ENCODE measurements at regions not wholly inside any gene's neighbourhood (a gene's known extent, or its start where the extent isn't known, plus 50 kb on each side); places are given as distances from the start of the nearest gene placed in this dataset.

DNA sequence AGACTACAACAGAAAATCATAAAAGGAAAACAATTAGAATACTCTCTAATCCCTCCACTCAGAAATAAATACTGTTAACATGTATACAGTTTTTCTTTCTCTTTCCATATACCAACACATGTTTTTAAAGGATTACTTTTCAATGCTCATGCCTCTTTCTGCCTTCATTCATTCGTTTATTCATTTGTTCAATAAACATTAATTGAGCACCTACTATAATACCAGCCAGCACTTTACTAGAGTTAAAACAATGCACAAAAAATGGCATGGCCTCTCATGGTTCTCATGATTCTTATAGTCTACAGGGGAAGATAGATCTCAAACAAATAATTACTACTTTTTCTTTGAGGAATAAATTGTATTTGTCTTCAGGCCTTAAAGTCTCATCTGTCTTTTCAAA is 70.3 kb upstream of the RIPOR2 start:
- Mint-ChIP-seq H3K36me3 (ENCODE audit: low read depth) (no peaks in the 10 kb centered on the region), H3K27me3 (no peaks in the 10 kb centered on the region), H3K27ac (peak overlapping the region; percentile 89), H3K4me1 (peaks cover 69% of the 10 kb centered on the region), H3K9me3 (no peaks in the 10 kb centered on the region), H3K4me3 (peak overlapping the region; percentile 56)
- ATAC-seq: no peak
- DNase-seq: no peak

DNA sequence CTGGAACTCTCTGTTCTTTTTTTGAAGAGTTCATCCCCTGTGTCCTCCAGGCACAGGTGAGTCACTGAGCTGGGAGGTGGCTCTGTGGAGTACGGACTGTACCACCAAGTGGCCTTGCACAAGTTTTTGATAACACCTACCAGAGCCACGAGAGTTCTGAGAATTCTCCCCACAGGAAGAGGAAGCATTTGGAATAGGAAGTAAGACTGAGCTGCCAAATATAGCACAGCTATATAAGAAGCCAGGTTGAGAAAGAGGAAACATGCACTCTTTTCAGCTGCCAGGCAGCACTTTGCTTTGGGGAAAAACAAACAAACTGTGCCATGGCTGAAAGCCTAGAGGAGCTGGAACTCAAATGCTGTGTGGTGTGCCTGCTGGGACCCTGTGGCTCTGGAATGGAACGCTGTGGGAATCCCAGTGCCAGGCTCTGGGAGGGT is 70.8 kb upstream of the RIPOR2 start:
- Mint-ChIP-seq H3K4me3 (peak overlapping the region; percentile 56), H3K4me1 (peaks cover 73% of the 10 kb centered on the region), H3K9me3 (no peaks in the 10 kb centered on the region), H3K27me3 (no peaks in the 10 kb centered on the region), H3K27ac (peak overlapping the region; percentile 89), H3K36me3 (ENCODE audit: low read depth) (no peaks in the 10 kb centered on the region)
- peak; percentile 70 for ATAC-seq
- peak; percentile 39 for DNase-seq

DNA sequence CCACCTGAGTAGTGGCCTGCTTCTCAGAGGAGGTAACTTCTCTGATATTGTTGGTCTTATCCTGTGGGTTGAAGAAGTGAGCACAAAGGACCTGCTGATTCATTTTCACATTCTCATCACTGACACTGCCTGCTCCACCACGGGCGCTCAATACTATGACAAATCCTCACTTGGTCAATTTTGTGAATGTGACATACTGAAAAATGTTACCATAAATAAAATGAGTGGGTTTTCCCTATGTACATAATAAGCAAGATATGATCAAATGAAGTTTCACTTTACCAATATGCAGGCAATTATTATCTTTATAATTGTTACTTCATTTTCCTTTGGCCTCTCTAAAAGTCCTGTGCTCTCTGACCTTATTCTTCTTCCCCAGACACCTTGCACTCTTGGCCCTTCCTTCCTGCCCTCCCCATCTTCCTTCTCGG is 71.5 kb upstream of the RIPOR2 start:
- Mint-ChIP-seq H3K9me3 (no peaks in the 10 kb centered on the region), H3K27me3 (no peaks in the 10 kb centered on the region), H3K36me3 (ENCODE audit: low read depth) (no peaks in the 10 kb centered on the region), H3K4me1 (peaks cover 79% of the 10 kb centered on the region), H3K4me3 (peak overlapping the region; percentile 25), H3K27ac (peak overlapping the region; percentile 89)
- DNase-seq (peak; percentile 45), ATAC-seq (peak; percentile 88)

DNA sequence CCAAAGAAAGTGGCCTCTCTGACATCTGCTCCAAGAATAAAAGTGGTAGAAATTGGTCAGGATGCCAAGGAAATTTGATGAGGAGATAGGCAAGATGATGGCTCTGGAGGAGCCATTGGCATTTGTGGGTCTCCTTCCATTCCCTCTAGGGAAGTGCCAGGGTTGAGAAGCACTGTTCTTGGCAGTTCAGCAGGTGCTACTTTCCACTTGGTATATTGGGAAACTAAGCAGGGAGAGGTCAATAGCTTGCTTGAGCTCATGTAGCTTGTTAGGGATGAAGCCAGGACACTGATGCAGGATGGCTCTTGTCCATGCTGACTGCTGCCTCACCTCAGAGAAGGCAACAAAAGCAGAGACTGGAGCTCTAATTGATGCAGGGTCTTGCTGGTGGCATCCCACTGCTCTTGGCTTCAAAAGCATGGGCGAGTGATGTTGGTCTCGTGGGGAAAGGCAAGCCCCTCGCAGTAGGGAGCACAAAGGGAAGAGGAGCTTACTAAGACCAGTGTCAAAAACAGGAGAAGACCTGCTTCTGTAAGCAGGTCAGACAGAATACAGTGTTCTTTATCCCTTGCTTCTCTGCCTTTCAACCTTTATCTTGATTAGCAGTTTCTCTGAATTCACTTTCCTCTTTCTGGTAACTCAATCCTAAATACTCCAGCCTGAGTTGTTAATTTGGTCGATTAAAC is 73.1 kb upstream of the RIPOR2 start:
- Mint-ChIP-seq H3K27ac (peak overlapping the region; percentile 79), H3K4me1 (peaks cover 92% of the 10 kb centered on the region), H3K4me3 (peak overlapping the region; percentile 45), H3K36me3 (ENCODE audit: low read depth) (no peaks in the 10 kb centered on the region), H3K9me3 (no peaks in the 10 kb centered on the region), H3K27me3 (no peaks in the 10 kb centered on the region)
- ATAC-seq (no peak), DNase-seq (no peak)

DNA sequence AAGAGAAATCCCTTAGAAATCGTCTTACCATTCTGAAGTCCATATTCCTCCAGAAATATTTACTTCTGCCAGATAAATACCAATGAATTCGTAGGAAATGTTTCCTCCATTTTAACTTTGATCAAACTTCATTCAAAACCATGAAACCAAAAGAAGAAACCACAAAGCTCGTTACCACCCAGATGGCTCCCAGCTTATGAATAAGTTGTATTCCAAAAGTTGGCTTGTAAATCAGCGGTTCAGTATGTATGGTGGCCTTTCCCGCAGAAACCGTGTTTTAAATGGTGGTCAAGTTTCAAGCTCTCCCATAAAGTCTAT is 73.6 kb upstream of the RIPOR2 start:
- H3K4me3 Mint-ChIP-seq: peak overlapping the region; percentile 45
- no peaks in the 10 kb centered on the region for H3K9me3 Mint-ChIP-seq
- ATAC-seq: no peak
- H3K36me3 Mint-ChIP-seq (ENCODE audit: low read depth): no peaks in the 10 kb centered on the region
- peaks cover 91% of the 10 kb centered on the region for H3K4me1 Mint-ChIP-seq
- H3K27ac Mint-ChIP-seq: peak overlapping the region; percentile 79
- H3K27me3 Mint-ChIP-seq: no peaks in the 10 kb centered on the region
- no peak for DNase-seq

DNA sequence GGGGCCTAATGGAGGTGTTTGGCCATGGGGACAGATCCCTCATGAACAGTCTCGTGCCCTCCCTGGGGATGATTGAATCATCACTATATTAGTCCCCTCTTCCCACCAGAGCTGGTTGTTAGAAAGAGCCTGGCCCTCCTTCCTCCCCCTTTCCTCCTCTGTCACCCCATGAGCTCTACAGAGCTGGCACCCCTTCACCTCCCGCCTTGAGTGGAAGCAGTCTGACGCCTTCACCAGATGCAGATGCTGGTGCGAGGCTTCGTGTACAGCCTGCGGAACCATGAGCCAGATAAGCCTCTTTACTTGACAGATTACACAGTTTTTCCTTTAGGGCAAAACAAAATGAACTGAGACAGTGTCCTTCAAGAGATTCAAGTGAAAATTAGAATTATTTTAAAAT is 74.4 kb upstream of the RIPOR2 start:
- no peak overlapping the region for H3K4me3 Mint-ChIP-seq
- H3K9me3 Mint-ChIP-seq: no peaks in the 10 kb centered on the region
- H3K36me3 Mint-ChIP-seq (ENCODE audit: low read depth): no peaks in the 10 kb centered on the region
- H3K27ac Mint-ChIP-seq: peak overlapping the region; percentile 74
- no peaks in the 10 kb centered on the region for H3K27me3 Mint-ChIP-seq
- peaks cover 92% of the 10 kb centered on the region for H3K4me1 Mint-ChIP-seq
- no peak for DNase-seq
- no peak for ATAC-seq

DNA sequence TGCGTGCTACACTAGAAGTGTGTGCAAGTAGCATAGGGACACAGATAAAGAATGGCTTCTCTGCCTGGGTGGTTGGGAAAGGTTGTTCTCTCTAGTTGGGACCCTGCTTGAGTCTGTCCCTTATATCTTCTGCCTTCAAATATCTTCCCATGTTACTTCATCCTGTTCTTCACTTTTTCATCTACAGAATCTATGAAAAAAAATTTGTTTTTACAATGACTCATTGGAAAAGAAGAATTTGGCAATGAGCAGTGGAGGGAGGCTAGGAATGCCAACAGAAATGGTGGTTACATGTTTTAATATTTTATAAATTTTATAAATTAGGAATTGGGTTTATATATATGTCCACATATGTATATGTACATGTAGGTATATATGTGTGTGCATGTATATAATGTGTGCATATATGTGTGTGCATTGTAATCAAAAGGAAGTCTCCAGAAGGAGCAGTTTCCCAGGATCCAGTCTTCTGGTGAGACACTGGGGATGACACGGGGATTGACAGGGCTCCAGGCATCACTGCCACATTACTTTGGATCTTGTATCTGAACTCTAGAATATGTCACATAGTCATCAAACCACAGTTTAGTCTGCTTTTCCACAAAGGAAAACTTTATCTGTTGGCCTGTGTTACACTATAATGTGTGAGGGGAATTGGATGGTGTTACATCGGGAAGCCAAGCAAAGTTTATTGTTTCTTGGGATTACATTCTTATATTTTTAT is 75.3 kb upstream of the RIPOR2 start:
- no peak for ATAC-seq
- DNase-seq: no peak
- Mint-ChIP-seq H3K4me1 (peaks cover 91% of the 10 kb centered on the region), H3K9me3 (no peaks in the 10 kb centered on the region), H3K4me3 (no peak overlapping the region), H3K27ac (no peak overlapping the region), H3K36me3 (ENCODE audit: low read depth) (no peaks in the 10 kb centered on the region), H3K27me3 (no peaks in the 10 kb centered on the region)

DNA sequence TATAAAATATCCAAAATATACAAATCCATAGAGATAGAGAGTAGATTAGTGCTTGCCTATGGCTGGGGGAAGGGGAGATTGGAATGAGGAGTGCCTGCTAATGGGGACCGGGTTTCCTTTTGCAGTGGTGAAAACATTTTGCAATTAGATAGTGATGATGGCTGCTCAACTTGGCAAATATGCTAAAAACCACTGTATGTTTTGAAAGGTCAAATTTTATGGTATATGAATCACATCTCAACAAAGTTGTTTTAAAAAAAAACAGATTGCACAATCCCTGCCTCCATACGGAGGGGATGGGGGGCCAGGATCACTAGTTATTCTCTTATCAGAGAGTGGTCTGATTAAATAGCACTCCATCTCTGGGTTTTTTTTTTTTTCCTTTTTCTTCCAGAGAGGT is 76.9 kb upstream of the RIPOR2 start:
- ATAC-seq (no peak), DNase-seq (no peak)
- Mint-ChIP-seq H3K27me3 (no peaks in the 10 kb centered on the region), H3K9me3 (no peaks in the 10 kb centered on the region), H3K36me3 (ENCODE audit: low read depth) (no peaks in the 10 kb centered on the region), H3K27ac (no peak overlapping the region), H3K4me1 (peaks cover 88% of the 10 kb centered on the region), H3K4me3 (no peak overlapping the region)

DNA sequence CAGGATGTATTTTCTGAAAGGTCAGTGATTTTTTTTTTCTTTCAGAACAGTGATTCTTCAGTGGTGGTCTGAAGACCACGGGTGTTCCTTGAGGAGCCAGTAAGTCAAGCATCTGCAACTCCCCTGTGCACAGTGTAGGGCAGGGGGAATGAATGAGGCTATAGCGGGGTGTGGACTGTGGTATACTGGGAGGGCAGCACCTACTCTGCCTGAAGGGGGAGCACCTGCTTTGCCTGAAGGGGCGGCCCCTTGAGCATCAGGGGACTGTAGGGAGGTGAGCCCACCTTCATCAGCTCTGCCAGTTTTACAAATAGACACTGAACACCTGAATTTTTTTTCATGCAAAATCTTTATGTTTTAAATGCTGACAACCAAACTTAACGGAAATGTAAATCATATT is 77.5 kb upstream of the RIPOR2 start:
- H3K4me3 Mint-ChIP-seq: no peak overlapping the region

DNA sequence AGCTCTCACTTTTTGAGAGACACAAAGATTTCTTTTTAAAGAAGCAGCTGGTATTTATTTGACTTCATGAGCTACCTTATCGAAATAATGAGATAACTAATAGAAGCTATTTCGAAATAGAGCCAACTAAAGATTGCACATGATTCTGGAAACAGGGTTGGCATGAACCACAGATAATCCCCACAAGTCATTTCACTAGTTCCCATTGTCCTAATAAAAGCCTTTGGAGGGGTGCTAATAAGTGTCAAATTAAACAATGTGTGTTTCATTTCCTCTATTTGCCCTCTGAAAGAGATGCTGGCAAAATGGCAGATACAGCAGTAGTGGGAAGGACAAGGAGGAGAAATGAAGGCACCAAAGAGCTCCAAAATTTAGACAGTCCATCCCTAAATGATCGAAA is 78.6 kb upstream of the RIPOR2 start:
- H3K27me3 Mint-ChIP-seq: no peaks in the 10 kb centered on the region
- no peaks in the 10 kb centered on the region for H3K9me3 Mint-ChIP-seq
- no peaks in the 10 kb centered on the region for H3K36me3 Mint-ChIP-seq (ENCODE audit: low read depth)
- peak overlapping the region; percentile 85 for H3K27ac Mint-ChIP-seq
- ATAC-seq: no peak
- H3K4me3 Mint-ChIP-seq: no peak overlapping the region
- peaks cover 77% of the 10 kb centered on the region for H3K4me1 Mint-ChIP-seq
- DNase-seq: no peak

More for the DNA sequence above, 77.5 kb upstream of the RIPOR2 start:
- Mint-ChIP-seq H3K4me1 (peaks cover 87% of the 10 kb centered on the region), H3K9me3 (no peaks in the 10 kb centered on the region), H3K36me3 (ENCODE audit: low read depth) (no peaks in the 10 kb centered on the region), H3K27ac (no peak overlapping the region), H3K27me3 (no peaks in the 10 kb centered on the region)
- ATAC-seq: peak; percentile 69
- DNase-seq: no peak

DNA sequence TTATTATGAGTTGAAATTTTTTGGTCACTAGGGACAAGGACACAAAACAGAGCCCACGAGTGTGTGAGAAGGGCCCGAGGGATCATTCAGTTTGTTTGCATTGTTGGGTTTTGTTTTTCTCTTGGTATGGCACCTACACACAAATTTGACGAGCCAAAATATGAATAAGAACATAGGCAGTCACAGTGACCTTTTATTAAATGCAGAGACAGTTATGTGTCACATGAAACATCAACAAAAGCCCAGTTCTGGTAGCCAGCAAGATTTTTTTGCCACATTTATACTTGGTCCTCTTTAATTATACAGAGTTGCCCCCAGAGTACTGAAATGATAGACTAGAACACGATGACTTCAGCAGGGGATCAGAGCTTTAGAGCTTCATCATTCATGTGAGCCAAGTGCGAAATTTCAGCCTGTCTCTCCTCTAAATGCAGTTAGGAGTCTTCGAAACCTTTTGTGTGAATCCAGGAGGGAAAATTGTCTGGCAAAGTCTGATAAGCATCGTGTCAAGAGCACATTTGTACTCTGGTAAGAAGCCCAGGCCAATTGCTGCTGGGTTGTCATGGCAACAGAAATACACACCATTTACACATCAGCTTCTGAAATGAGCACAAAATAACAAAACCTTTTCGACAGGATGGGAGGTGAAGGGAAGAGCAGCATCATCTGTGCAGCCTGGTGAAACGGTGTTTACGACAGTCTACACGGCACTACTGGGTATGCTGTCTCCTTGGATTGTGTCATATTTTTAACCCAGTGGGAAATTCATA is 79.2 kb upstream of the RIPOR2 start:
- Mint-ChIP-seq H3K27me3 (no peaks in the 10 kb centered on the region), H3K36me3 (ENCODE audit: low read depth) (no peaks in the 10 kb centered on the region), H3K27ac (peak overlapping the region; percentile 85), H3K4me1 (peaks cover 71% of the 10 kb centered on the region), H3K4me3 (peak overlapping the region; percentile 5), H3K9me3 (no peaks in the 10 kb centered on the region)
- peak; percentile 64 for ATAC-seq
- no peak for DNase-seq

DNA sequence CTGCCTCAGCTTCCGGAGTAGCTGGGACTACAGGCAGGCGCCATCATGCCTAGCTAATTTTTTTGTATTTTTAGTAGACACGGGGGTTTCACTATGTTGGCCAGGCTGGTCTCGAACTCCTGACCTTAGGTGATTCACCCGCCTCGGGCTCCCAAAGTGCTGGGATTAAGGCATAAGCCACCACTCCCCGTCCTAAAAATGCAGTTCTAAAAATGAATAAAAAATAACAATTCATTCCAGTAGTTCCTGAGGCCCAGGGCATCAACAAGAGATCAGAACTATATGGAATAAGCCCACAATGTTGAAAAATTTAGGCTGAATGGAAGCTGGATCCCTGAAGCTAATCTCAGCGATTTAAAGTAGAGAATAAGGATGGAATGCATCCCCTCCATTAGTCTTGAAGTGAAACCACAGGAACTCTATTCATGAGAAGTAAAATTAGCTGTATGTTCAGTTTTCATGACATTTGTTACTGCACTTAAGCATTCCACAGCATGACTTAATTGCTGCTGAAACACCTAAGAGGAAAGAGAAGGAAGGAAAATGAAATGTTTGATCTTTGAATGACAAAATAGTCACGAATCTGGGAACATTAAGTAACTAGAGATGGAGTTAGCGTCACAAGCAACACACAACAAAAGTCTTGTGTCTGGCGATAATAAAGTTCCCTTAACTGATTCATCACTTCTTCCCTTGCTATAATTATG is 80.4 kb upstream of the RIPOR2 start:
- Mint-ChIP-seq H3K27ac (peak overlapping the region; percentile 50), H3K9me3 (no peaks in the 10 kb centered on the region), H3K36me3 (ENCODE audit: low read depth) (no peaks in the 10 kb centered on the region), H3K4me1 (peaks cover 60% of the 10 kb centered on the region), H3K27me3 (no peaks in the 10 kb centered on the region), H3K4me3 (no peak overlapping the region)
- no peak for ATAC-seq
- DNase-seq: no peak

DNA sequence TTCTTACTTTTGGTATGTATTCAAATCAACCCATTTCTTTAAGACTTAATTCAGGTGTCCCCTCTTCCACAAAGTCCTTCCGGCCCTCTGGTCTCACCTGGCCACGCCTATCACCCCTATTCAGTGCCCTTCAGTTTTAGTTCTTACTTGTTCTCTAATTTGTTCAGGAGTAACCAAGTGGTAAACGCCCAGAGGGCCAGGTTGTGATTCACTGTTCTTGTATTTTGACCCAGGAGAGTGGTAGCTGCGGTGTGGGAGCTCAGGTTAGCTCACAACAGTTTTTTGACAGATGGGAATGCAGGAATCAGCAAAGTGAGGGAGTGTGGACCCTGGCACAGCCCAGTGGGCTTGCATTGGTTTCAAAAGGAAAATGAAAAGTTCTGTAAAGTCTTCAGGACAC is 81.7 kb upstream of the RIPOR2 start:
- ATAC-seq: no peak
- H3K4me3 Mint-ChIP-seq: no peak overlapping the region
- H3K4me1 Mint-ChIP-seq: peaks cover 55% of the 10 kb centered on the region
- DNase-seq: no peak
- H3K27ac Mint-ChIP-seq: peak overlapping the region; percentile 5
- no peaks in the 10 kb centered on the region for H3K27me3 Mint-ChIP-seq
- no peaks in the 10 kb centered on the region for H3K36me3 Mint-ChIP-seq (ENCODE audit: low read depth)
- H3K9me3 Mint-ChIP-seq: no peaks in the 10 kb centered on the region

DNA sequence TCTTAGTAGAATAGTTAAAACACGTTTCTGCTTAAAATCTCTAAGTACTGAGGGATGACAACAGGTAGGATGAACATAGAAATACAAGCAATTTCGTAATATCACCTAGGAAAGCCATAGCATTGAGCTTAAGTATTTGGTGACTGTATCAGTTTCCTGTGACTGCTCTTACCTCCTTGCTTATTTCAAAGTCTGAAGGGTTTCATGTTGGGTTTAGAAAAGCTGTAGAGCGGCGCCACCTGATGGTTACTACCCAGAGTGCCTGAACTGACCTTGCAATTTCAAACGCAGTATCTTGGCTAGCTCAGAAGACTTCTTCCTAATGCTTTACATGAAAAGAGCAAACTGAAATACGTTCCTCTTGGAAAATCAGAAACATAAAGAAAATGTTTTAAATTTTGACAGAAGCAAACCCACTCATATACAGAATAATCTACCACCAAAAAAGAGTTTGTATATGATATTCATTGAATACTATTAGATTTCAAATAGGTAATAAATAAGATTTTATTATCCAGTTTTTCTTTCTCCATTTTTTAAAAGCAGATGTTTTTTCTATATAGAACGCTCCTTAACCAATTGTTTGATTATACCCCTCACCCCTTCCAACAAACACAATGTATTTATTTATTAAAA is 82.3 kb upstream of the RIPOR2 start:
- H3K27ac Mint-ChIP-seq: peak overlapping the region; percentile 5
- H3K27me3 Mint-ChIP-seq: no peaks in the 10 kb centered on the region
- H3K4me3 Mint-ChIP-seq: no peak overlapping the region
- peak; percentile 76 for DNase-seq
- no peaks in the 10 kb centered on the region for H3K36me3 Mint-ChIP-seq (ENCODE audit: low read depth)
- H3K9me3 Mint-ChIP-seq: no peaks in the 10 kb centered on the region
- H3K4me1 Mint-ChIP-seq: peaks cover 49% of the 10 kb centered on the region
- ATAC-seq: peak; percentile 70

All from activated naive CD8-positive, alpha-beta T cell treated with anti-CD3 and anti-CD28 coated beads, Interleukin-2, amount 50 U/mL, for 24 hours (primary cell).